ENCODE measurements at regions not wholly inside any gene's neighbourhood (a gene's known extent, or its start where the extent isn't known, plus 50 kb on each side); places are given as distances from the start of the nearest gene placed in this dataset.

DNA sequence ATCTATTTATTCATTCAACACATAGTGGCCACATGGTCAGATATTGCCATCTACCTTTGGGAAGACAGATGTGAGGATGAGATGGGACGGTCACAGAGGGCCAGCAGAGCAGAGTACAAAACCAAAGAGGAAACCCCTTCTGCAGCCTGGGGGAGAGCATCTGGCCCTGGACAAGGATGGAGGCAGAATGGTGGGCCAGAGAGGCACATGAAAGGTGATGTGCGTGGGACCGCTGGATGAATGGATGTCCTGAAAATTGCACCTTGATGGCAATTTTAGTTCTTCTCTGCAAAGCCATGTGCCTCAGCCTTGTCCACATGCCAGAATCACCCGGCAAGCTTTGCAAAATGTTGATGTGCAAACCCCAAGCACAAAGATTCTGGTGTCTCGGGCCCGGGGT, 77.4 kb upstream of the CD93 start:
- no peak for DNase-seq

DNA sequence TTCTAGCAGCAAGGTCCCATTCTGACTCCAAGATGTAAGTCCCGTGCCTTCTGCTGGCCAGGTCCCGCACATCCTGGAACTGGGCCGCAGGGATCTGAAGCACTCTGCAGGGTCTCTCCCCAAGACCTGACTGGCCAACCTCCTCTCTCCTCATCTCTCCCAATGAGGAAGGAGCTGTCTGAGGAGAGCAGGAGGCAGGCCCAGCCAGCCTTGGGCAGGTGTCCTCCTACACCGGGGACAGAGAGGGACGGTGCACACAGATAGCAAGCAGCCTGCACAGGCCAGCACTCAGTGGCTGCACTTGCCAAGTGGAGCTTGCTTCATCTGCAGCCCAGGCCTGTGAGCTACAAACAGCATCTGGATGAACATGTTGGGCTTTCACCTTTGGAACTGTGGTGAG, 76.8 kb upstream of the CD93 start:
- DNase-seq: no peak

- peak in 1 of 2 experiments; percentile 47 for DNase-seq
Measured at GRCh38 chr20:23161968-23162696, 76.0 kb upstream of the CD93 start.

GRCh38 chr20:23161244-23161891, 75.2 kb upstream of the CD93 start:
- DNase-seq: no peak

- no peak for DNase-seq
Measured at GRCh38 chr20:23160536-23161243, 74.6 kb upstream of the CD93 start.

DNA sequence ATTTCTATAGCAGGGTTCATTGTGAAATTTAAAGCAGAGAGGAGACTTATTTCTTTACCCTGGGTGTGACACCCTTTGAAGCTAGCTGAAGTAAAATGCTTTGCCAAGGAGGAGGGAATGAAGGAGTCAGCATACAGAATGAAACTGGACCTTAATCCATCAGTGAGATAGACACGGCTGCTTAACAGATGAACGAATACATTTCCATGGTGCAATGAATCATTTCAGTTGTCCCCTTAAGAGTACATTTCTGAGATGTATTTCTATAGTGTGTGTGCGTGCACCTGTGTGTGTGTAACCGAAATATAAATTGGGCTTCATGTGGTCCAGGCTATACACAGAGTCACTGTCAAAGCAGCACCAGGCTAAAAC, 73.8 kb upstream of the CD93 start:
- DNase-seq: no peak

- DNase-seq: no peak
Measured at GRCh38 chr20:23159256-23159946, 73.3 kb upstream of the CD93 start.

DNA sequence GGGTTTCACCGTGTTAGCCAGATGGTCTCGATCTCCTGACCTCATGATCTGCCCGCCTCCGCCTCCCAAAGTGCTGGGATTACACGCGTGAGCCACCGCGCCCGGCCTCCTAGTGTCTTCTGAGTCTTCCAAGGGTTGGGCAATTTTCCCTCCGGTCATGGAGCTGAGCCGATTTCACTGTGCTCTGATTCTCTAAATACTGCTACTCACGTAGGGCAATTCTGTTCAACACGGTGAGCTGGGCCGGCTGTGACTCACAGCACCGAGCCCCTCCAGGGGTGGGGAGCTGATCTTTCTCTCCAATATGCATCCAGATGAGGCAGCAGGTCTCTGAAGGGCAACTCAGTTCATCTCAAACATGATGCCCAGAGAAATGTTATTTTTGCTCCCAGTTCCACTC, 71.6 kb upstream of the CD93 start:
- no peak for DNase-seq

DNA sequence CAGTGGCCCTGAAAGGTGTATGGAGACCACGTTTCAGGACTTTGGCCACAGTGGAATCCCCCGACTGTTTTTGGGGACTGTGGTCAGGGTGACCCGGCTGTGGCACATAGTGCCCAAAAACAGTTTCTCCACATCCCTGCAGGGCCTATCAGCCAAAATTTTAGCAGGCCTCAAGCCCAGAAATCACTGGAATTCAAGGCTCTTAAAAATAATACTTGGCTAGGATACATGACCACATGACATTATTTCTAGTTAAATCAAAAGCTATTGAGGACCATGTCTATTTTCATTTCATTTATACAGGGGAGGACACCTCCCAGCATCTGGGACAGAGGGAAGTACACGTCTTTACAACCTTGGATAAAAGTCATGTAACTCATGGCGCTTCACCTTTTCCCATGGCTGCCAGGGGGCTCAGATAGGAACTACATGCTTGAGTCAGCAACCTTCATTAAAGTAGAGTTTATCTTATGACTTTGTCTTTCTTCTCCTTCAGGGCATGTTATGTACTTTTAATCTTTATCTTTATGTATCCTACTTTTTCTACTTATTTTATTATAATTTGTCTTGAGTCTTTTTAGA, 70.8 kb upstream of the CD93 start:
- DNase-seq: no peak

- DNase-seq: no peak
Measured at GRCh38 chr20:23156170-23156841, 70.2 kb upstream of the CD93 start.

DNA sequence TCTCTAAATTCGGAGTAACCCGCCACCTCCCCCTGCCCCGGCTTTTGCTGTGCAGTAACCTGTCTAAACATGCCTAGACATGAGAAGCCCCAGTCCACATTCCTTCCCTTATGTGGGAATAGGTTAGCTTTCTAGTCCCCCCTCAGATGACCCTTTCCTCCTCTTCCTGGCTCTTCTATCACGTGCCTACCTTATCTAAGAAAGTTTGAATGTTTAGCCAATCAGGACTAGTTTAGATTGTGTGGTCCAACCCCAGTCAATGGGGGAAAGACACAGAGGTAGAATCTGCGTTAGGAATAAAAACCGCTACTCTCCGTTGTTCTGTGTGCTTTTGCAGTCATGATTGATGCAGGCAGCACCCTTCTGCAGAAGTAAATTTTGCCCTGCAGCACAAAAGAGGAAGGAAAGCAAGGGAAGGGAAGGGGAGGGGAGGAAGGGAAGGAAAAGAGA, 69.0 kb upstream of the CD93 start:
- DNase-seq: no peak

DNA sequence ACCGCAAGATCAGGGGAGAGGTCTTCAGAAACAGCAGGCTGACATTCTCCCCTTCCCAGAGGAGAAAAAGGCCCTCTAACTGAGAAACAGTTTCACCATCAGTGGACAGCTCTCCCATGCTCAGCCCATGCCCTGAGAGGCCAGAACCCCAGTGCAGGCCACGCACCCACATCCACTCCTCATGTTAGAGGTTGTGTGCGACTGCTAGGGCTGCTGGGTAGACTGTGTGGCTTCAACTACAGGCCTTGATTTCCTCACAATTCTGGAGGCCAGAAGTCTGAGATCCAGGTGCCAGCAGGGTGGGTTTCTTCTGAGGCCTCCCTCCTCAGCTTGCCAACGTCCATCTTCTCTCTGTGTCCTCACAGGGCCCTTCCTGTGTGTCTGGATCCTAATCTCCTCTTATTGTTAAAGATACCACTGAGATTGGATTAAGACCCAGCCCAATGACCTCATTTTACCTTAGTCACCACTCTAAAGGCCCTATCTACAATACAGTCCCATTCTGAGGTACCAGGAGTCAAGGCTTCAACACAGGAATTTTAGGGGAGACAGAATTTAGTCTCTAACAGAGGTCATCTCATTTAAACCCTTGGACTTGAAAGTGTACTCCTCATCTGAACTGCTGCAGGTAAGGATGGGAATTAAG, 67.7 kb upstream of the CD93 start:
- no peak for DNase-seq

- DNase-seq: no peak
Measured at GRCh38 chr20:23152902-23153301, 66.8 kb upstream of the CD93 start.

DNA sequence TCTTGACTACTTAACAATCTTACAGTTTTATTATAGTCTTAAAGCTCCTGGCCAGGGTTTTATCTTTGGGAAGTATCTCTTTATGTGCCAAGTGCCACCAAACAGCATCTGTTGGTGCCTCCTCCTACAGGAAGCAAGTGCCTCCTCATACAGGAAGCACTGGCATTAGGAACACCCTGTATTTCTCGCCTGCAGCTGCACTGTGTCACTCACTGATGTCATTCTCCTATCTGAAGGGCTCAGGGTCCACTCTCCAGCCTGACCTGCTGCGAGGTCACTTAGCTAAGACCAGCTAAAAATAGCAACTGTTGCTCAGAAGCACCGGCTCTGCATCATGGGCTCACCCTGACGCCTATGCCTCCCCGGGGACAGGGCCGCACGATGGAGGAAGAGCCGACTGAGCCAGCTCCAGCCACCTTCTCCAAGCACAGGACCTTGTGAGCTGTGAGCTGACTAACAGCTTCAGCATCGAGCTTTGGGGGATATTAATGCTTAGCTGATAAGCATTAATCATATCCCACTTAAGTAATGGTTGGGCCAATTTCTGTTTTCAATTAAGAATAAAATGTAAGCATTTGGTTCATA, 66.3 kb upstream of the CD93 start:
- no peak for DNase-seq

DNA sequence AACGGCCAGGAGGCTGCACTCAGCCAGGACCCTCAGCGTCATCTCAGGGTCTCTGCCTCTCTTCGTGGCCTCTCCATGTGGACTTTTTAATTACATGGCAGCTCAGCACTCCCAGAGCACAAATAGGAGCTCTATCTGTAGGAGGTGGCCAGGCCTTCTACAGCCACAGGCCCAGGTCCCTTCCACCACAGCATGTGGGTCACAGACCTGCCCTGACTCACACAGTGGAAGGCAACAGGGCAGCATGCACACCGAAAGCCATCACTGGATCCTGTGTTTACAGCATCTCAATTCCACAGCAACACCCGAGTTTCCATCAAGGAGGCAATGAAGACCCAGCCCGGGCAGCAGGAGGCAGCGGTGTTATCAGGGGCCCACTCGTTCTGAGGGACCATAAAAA, 65.8 kb upstream of the CD93 start:
- no peak for DNase-seq

DNA sequence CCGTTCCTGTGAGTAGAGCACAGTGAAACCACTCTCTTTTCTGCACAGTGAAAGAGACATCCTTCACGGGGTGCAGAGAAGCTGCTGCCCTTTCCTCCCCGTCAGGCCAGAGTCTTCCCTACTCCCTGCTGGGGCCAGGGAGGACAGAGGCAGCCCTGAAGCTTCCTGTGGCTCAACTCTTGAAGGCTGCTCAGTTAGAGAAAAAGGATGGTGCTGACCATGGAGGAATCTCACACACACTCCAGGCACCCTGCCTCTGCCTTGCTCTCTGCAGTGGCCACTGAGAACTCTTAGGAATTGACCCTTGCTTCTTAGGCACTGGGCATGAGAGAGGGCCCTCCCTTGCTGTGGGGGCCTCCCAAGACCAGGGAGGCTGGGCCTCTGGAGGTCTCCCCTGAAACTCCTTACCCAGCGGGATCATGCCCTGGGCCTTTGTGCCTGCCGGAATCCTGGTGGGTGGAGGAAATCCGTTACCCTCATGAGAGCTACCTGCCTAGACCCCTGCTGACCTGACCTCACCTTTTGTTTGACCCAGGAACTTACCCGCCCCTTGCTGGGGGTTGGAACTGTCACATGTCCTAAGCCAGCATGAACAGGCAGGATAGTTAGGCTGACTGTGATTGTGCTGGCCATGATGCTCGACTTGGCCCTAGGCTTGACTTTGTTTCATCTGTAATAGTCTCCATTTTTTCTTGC, 65.0 kb upstream of the CD93 start:
- DNase-seq: no peak

GRCh38 chr20:23150304-23151007, 64.3 kb upstream of the CD93 start:
- DNase-seq: no peak

- no peak for DNase-seq
Measured at GRCh38 chr20:23149623-23150279, 63.6 kb upstream of the CD93 start.

- DNase-seq: no peak
Measured at GRCh38 chr20:23148731-23149570, 62.8 kb upstream of the CD93 start.
